ENCODE measurements at regions not wholly inside any gene's neighbourhood (a gene's known extent, or its start where the extent isn't known, plus 50 kb on each side); places are given as distances from the start of the nearest gene placed in this dataset.
"Not testable (repeated sequence)": the region's sequence is repeated elsewhere in the genome, so short reads cannot be mapped to it uniquely, and the experiment has no call there.

GRCh38 chr13:88461272-88462009 lies 790.3 kb downstream of the SLITRK5 start:
- TF ChIP-seq CTCF (conservative IDR thresholded peaks at IDR 0.05; ENCODE audit: low read depth, low read length): no peak
- no peak overlapping the region for H3K4me3 ChIP-seq (ENCODE audit: low read depth, low read length)
- no peak for DNase-seq (ENCODE audit: low read depth)

- DNase-seq (ENCODE audit: low read depth): no peak
- H3K4me3 ChIP-seq (ENCODE audit: low read depth, low read length): no peak overlapping the region
- TF ChIP-seq CTCF (conservative IDR thresholded peaks at IDR 0.05; ENCODE audit: low read depth, low read length): no peak
These were observed 793.7 kb downstream of the SLITRK5 start for GRCh38 chr13:88464851-88465250.

GRCh38 chr13:88472316-88472715 lies 801.1 kb downstream of the SLITRK5 start:
- DNase-seq (ENCODE audit: low read depth): no peak
- no peak for TF ChIP-seq CTCF (conservative IDR thresholded peaks at IDR 0.05; ENCODE audit: low read depth, low read length)

GRCh38 chr13:88483202-88483601 lies 812.0 kb downstream of the SLITRK5 start:
- H3K4me3 ChIP-seq (ENCODE audit: low read depth, low read length): no peak overlapping the region
- no peak for TF ChIP-seq CTCF (conservative IDR thresholded peaks at IDR 0.05; ENCODE audit: low read depth, low read length)
- DNase-seq (ENCODE audit: low read depth): no peak

More at GRCh38 chr13:88472316-88472715, 801.1 kb downstream of the SLITRK5 start:
- H3K4me3 ChIP-seq (ENCODE audit: low read depth, low read length): no peak overlapping the region

- DNase-seq (ENCODE audit: low read depth): no peak
- H3K4me3 ChIP-seq (ENCODE audit: low read depth, low read length): no peak overlapping the region
- no peak for TF ChIP-seq CTCF (conservative IDR thresholded peaks at IDR 0.05; ENCODE audit: low read depth, low read length)
These were observed 836.7 kb downstream of the SLITRK5 start for GRCh38 chr13:88507909-88508308.

GRCh38 chr13:88512993-88513392 lies 841.8 kb downstream of the SLITRK5 start:
- H3K4me3 ChIP-seq (ENCODE audit: low read depth, low read length); DNase-seq (ENCODE audit: low read depth): not testable (repeated sequence)

- H3K4me3 ChIP-seq (ENCODE audit: low read depth, low read length): no peak overlapping the region
- no peak for DNase-seq (ENCODE audit: low read depth)
- no peak for TF ChIP-seq CTCF (conservative IDR thresholded peaks at IDR 0.05; ENCODE audit: low read depth, low read length)
These were observed 855.1 kb downstream of the SLITRK5 start for GRCh38 chr13:88526186-88526852.

Measured in epithelial cell of proximal tubule (primary cell).